H1 (cell line): ENCODE measurements at regions not wholly inside any gene's neighbourhood (a gene's known extent, or its start where the extent isn't known, plus 50 kb on each side); places are given as distances from the start of the nearest gene placed in this dataset.

Source experiments
- CTCF ChIA-PET: fragments of 300-600 bp; sonication (Branson Sonifier 250); formaldehyde crosslinking; loops from one replicate; lab custom pipeline; 2021; ENCODE audit not compliant: partially characterized antibody; lab: Charles Lee
- POLR2A ChIA-PET: fragments of 300-600 bp; sonication (Branson Sonifier 250); formaldehyde crosslinking; loops from one replicate; lab custom pipeline; 2021; ENCODE audit warnings: inconsistent platforms; ENCODE audit not compliant: partially characterized antibody; lab: Charles Lee
- DNase-seq, 2 experiments: peaks; one replicate each; pipeline versions ENCODE4 v3.0.0 to v3.0.0-alpha.2; 2010 to 2022; ENCODE audit warnings: low spot score in 2 of 2, low read depth in 1 of 2, mixed read lengths in 1 of 2
- FAIRE-seq: peaks from 2 replicates; lab custom pipeline; 2011; peaks lifted over from hg19 to GRCh38; lab: Jason Lieb, UNC
- H2AFZ ChIP-seq: 2 replicates; pipeline ENCODE4 v1.8.1; 2012; ENCODE audit warnings: low read length, inconsistent platforms
- H2AK5ac ChIP-seq: 2 replicates; pipeline ENCODE4 v1.6.1; 2013; ENCODE audit warnings: low read depth, low read length
- H2BK120ac ChIP-seq: replicated peaks from 2 replicates; pipeline ENCODE3; 2013; ENCODE audit warnings: low read depth, low read length, inconsistent platforms
- H2BK12ac ChIP-seq: 2 replicates; pipeline ENCODE4 v1.6.1; 2013; ENCODE audit warnings: low read depth, low read length
- H2BK15ac ChIP-seq: 2 replicates; pipeline ENCODE4 v1.6.1; 2013; ENCODE audit warnings: low read length
- H2BK20ac ChIP-seq: 2 replicates; pipeline ENCODE4 v1.6.1; 2013; ENCODE audit warnings: low read length
- H2BK5ac ChIP-seq: 2 replicates; pipeline ENCODE4 v1.6.1; 2013; ENCODE audit warnings: low read depth, low read length
- H3K14ac ChIP-seq: 2 replicates; pipeline ENCODE4 v1.6.1; 2013; ENCODE audit warnings: inconsistent platforms; ENCODE audit not compliant: insufficient read length
- H3K18ac ChIP-seq: 2 replicates; pipeline ENCODE4 v1.6.1; 2013; ENCODE audit warnings: low read length; ENCODE audit errors: extremely low read depth
- H3K23ac ChIP-seq: 2 replicates; pipeline ENCODE4 v1.6.1; 2013; ENCODE audit warnings: inconsistent platforms; ENCODE audit not compliant: insufficient read length
- H3K23me2 ChIP-seq: 2 replicates; pipeline ENCODE4 v1.6.1; 2013; ENCODE audit warnings: low read depth, low read length
- H3K27ac ChIP-seq: 2 replicates; pipeline ENCODE4 v1.6.1; 2011; ENCODE audit warnings: low read depth, low read length, inconsistent platforms
- H3K27me3 ChIP-seq, 4 experiments: replicated peaks in 1 of 4; 1 replicate in 1 of 4; 2 replicates in 3 of 4; pipeline versions ENCODE4 v1.6.1 to v1.8.1; 2011 to 2013; ENCODE audit warnings: low read length in 3 of 4, mild to moderate bottlenecking in 3 of 4, inconsistent platforms in 2 of 4, mixed read lengths in 2 of 4, moderate library complexity in 1 of 4; ENCODE audit not compliant: control insufficient read depth in 3 of 4, insufficient read depth in 3 of 4; ENCODE audit errors: extremely low read depth in 1 of 4
- H3K36me3 ChIP-seq, 4 experiments: 2 replicates each; pipeline versions ENCODE4 v1.6.1 to v1.8.1; 2011 to 2013; ENCODE audit warnings: mild to moderate bottlenecking in 4 of 4, low read length in 3 of 4, moderate library complexity in 2 of 4, control low read depth in 1 of 4, inconsistent platforms in 1 of 4; ENCODE audit not compliant: insufficient read depth in 4 of 4, control insufficient read depth in 2 of 4
- H3K4ac ChIP-seq: replicated peaks from 2 replicates; pipeline ENCODE3; 2013; ENCODE audit warnings: low read length, low read depth, mixed read lengths, inconsistent platforms; ENCODE audit not compliant: insufficient read length
- H3K4me1 ChIP-seq, 4 experiments: replicated peaks in 1 of 4; 1 replicate in 1 of 4; 2 replicates in 3 of 4; pipeline versions ENCODE4 v1.6.1 to v1.8.1; 2011 to 2013; ENCODE audit warnings: low read length in 3 of 4, inconsistent platforms in 2 of 4, mixed read lengths in 1 of 4; ENCODE audit not compliant: insufficient read depth in 4 of 4, control insufficient read depth in 3 of 4
- H3K4me2 ChIP-seq, 2 experiments: 2 replicates each; pipeline versions ENCODE4 v1.6.1 to v1.8.1; 2011 to 2013; ENCODE audit warnings: low read depth in 2 of 2, low read length in 2 of 2, control low read depth in 1 of 2, inconsistent platforms in 1 of 2, mild to moderate bottlenecking in 1 of 2; ENCODE audit not compliant: insufficient read depth in 1 of 2
- H3K4me3 ChIP-seq, 4 experiments: fragments of 200-600, 300-600 bp in 1 of 4; sonication (generic), shearing (Covaris generic), sonication (Bioruptor Twin) in 1 of 4; 2 replicates each; pipeline versions ENCODE4 v1.5.1 to v1.8.1; 2011 to 2016; ENCODE audit warnings: low read length in 4 of 4, low read depth in 3 of 4, control low read depth in 2 of 4, inconsistent platforms in 2 of 4, mild to moderate bottlenecking in 2 of 4, mixed read lengths in 1 of 4, moderate library complexity in 1 of 4; ENCODE audit not compliant: insufficient read depth in 2 of 4; ENCODE audit errors: extremely low read depth in 1 of 4
- H3K56ac ChIP-seq: replicated peaks from 2 replicates; pipeline ENCODE3; 2013; ENCODE audit warnings: low read depth, mild to moderate bottlenecking, mixed read lengths, low read length, inconsistent platforms; ENCODE audit not compliant: insufficient read length
- H3K79me1 ChIP-seq: 2 replicates; pipeline ENCODE4 v1.6.1; 2013; ENCODE audit warnings: low read depth, low read length, control low read depth
- H3K79me2 ChIP-seq, 2 experiments: 2 replicates each; pipeline versions ENCODE4 v1.6.1 to v1.8.1; 2012 to 2013; ENCODE audit warnings: low read length in 2 of 2, mild to moderate bottlenecking in 2 of 2, inconsistent platforms in 1 of 2; ENCODE audit not compliant: insufficient read depth in 2 of 2, control insufficient read depth in 1 of 2
- H3K9ac ChIP-seq, 4 experiments: replicated peaks in 1 of 4; 1 replicate in 1 of 4; 2 replicates in 3 of 4; pipeline versions ENCODE4 v1.6.1 to v1.8.1; 2011 to 2013; ENCODE audit warnings: low read depth in 3 of 4, low read length in 3 of 4, control low read depth in 2 of 4, mild to moderate bottlenecking in 2 of 4, moderate library complexity in 2 of 4, inconsistent platforms in 1 of 4; ENCODE audit errors: extremely low read depth in 1 of 4
- H3K9me3 ChIP-seq, 2 experiments: 2 replicates each; pipeline versions ENCODE4 v1.6.1 to v1.8.1; 2012 to 2013; ENCODE audit warnings: mild to moderate bottlenecking in 2 of 2, moderate library complexity in 2 of 2, control low read depth in 1 of 2, inconsistent platforms in 1 of 2, low read depth in 1 of 2, low read length in 1 of 2, mixed read lengths in 1 of 2; ENCODE audit not compliant: insufficient read depth in 2 of 2
- H4K20me1 ChIP-seq, 2 experiments: replicated peaks in 1 of 2; 2 replicates each; pipeline versions ENCODE3 to v1.8.1; 2011 to 2013; ENCODE audit warnings: inconsistent platforms in 2 of 2, low read length in 2 of 2, mild to moderate bottlenecking in 1 of 2; ENCODE audit not compliant: insufficient read depth in 2 of 2, control insufficient read depth in 1 of 2
- H4K5ac ChIP-seq: 2 replicates; pipeline ENCODE4 v1.6.1; 2013; ENCODE audit warnings: low read length, low read depth, mixed read lengths, inconsistent platforms; ENCODE audit not compliant: insufficient read length
- H4K8ac ChIP-seq: 2 replicates; pipeline ENCODE4 v1.8.0; 2013; ENCODE audit warnings: mild to moderate bottlenecking, moderate library complexity, low read length, inconsistent platforms; ENCODE audit not compliant: insufficient read depth; ENCODE audit errors: extremely low read depth
- H4K91ac ChIP-seq: replicated peaks from 2 replicates; pipeline ENCODE3; 2013; ENCODE audit warnings: low read length, mixed read lengths, inconsistent platforms; ENCODE audit not compliant: insufficient read length
- CTBP2 ChIP-seq: IDR thresholded peaks from 2 replicates; pipeline ENCODE4 v1.7.0; 2011; ENCODE audit warnings: borderline replicate concordance, mild to moderate bottlenecking, moderate library complexity, mixed read lengths, low read length; ENCODE audit not compliant: insufficient read depth, insufficient read length
- EP300 ChIP-seq, 2 experiments: IDR thresholded peaks; 1 replicate in 1 of 2; 2 replicates in 1 of 2; pipeline ENCODE4 v1.6.1; 2011 to 2012; ENCODE audit warnings: low read depth in 2 of 2, low read length in 2 of 2, mild to moderate bottlenecking in 2 of 2, borderline replicate concordance in 1 of 2, inconsistent platforms in 1 of 2, moderate library complexity in 1 of 2
- MAFK ChIP-seq: IDR thresholded peaks from 2 replicates; pipeline ENCODE4 v1.6.1; 2012; ENCODE audit warnings: low read depth, mild to moderate bottlenecking, improper control_type of control experiment, low read length
- NANOG ChIP-seq: IDR thresholded peaks from 2 replicates; pipeline ENCODE4 v1.6.1; 2011; ENCODE audit warnings: low read length, low read depth, mild to moderate bottlenecking, inconsistent platforms; ENCODE audit not compliant: insufficient read depth, poor library complexity, severe bottlenecking
- POLR2AphosphoS5 ChIP-seq: IDR thresholded peaks from 2 replicates; pipeline ENCODE4 v1.6.1; 2011; ENCODE audit warnings: low read depth, low read length
- RBBP5 ChIP-seq: IDR thresholded peaks from 2 replicates; pipeline ENCODE4 v1.7.1; 2012; ENCODE audit warnings: low read depth, mild to moderate bottlenecking, inconsistent platforms, low read length, moderate library complexity, borderline replicate concordance
- RNF2 ChIP-seq: fragments of 200-900, 300-1000 bp; sonication (generic); IDR thresholded peaks from 2 replicates; pipeline ENCODE4 v1.7.1; 2016; ENCODE audit warnings: borderline replicate concordance, low read depth, mild to moderate bottlenecking, antibody characterized with exemption, low read length; ENCODE audit not compliant: poor library complexity, severe bottlenecking; ENCODE audit errors: missing control alignments
- SRF ChIP-seq: IDR thresholded peaks from 2 replicates; pipeline ENCODE4 v1.6.1; 2011; ENCODE audit warnings: mild to moderate bottlenecking, low read depth, low read length, moderate library complexity
- WGBS, 2 experiments: shearing (Covaris generic) in 1 of 2; methylation state at CpG; one replicate each; pipeline versions ENCODE4 v1.1.6 to v1.1.7; 2013 to 2015; ENCODE audit warnings: low lambda C conversion rate in 2 of 2, mixed read lengths in 2 of 2, inconsistent platforms in 1 of 2, low coverage in 1 of 2, missing lambda C conversion rate in 1 of 2; ENCODE audit not compliant: insufficient replicate concordance in 2 of 2, insufficient coverage in 1 of 2, insufficient read length in 1 of 2; ENCODE audit errors: extremely low coverage in 1 of 2, missing lambda C conversion rate in 1 of 2; 5-methylcytosine and 5-hydroxymethylcytosine counted together
- TF ChIP-seq, protein P1 (sequence below): IDR thresholded peaks from 2 replicates; pipeline ENCODE4 v1.6.1; 2011; ENCODE audit warnings: low read depth, mild to moderate bottlenecking, low read length; ENCODE audit not compliant: insufficient read depth

DNA sequence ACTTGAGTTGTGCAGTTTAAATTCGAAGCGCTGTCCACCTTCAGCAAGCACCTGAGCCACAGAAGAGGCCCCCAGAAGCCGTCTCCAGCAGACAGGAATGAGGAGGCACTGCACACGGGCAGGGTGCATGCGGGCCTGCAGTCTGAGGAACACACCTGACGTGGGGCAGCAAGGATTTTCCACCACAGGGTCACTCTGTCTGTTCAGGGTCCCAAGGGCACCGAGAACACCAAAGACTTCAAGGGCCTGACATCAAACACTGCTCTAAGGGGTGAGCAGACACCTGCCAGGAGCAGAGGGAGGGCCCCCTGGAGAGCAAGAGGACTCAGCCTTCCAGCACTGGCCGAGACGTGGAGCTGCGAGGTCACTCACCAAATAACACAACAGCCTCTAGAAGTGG, 99.7 kb upstream of the C14orf180 start:
- H3K9ac ChIP-seq = no peak overlapping the region
- no peak overlapping the region for H2BK120ac ChIP-seq
- H2AFZ ChIP-seq = no peak overlapping the region
- H3K4me3 ChIP-seq = no peak overlapping the region
- no peak overlapping the region for H4K5ac ChIP-seq
- TF ChIP-seq MAFK = no peak
- TF ChIP-seq POLR2AphosphoS5 = no peak
- no peak for TF ChIP-seq RBBP5
- no peak for TF ChIP-seq SRF
- TF ChIP-seq, protein P1, sequence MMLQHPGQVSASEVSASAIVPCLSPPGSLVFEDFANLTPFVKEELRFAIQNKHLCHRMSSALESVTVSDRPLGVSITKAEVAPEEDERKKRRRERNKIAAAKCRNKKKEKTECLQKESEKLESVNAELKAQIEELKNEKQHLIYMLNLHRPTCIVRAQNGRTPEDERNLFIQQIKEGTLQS = no peak
- TF ChIP-seq NANOG = no peak
- no peak for TF ChIP-seq CTBP2
- no peak for TF ChIP-seq EP300 (IDR thresholded peaks at IDR 0.05; ENCODE audit: borderline replicate concordance in 1 of 2, low read depth in 2 of 2, low read length in 2 of 2)
- no peak for TF ChIP-seq RNF2
- TF ChIP-seq, all 59 proteins: peak for 0
- CTCF ChIA-PET = interaction anchor here (0.8 to 1.4 kb wide), 2 partner anchors 8 to 22 kb away, joined by 3 read pairs; no protein-coding TSS in a partner anchor
- Histone ChIP-seq H3K79me2 (no peaks in the 10 kb centered on the region), H2AK5ac (no peak overlapping the region), H3K9me3 (peaks cover 15 to 16% of the 10 kb centered on the region in 2 experiments), H3K23me2 (no peaks in the 10 kb centered on the region), H4K20me1 (no peaks in the 10 kb centered on the region), H3K36me3 (no peaks in the 10 kb centered on the region; a peak in 1 of 8 replicates), H3K4me2 (no peak overlapping the region), H3K4ac (no peak overlapping the region), H3K27ac (no peak overlapping the region), H4K91ac (no peak overlapping the region), H2BK15ac (no peak overlapping the region), H3K56ac (no peak overlapping the region), H3K18ac (no peak overlapping the region), H2BK20ac (no peak overlapping the region), H3K23ac (no peak overlapping the region), H3K4me1 (peaks cover 0 to 3% (median 0%) of the 10 kb centered on the region in 4 experiments; a peak in 1 of 7 replicates), H2BK12ac (no peak overlapping the region), H3K14ac (no peak overlapping the region), H2BK5ac (no peak overlapping the region), H3K27me3 (no peaks in the 10 kb centered on the region; a peak in 1 of 7 replicates), H3K79me1 (no peaks in the 10 kb centered on the region), H4K8ac (no peak overlapping the region)
- WGBS, 2 experiments = 87% methylated on average over 10 of the region's 10 CpGs; no CpG with 5 or more reads in 1 of the 2 experiments
- DNase-seq = peak in 1 of 2 experiments; percentile 16
- POLR2A ChIA-PET = no interaction called here
- no peak for FAIRE-seq
